KMS-11 (cell line): ENCODE measurements at regions not wholly inside any gene's neighbourhood (a gene's known extent, or its start where the extent isn't known, plus 50 kb on each side); places are given as distances from the start of the nearest gene placed in this dataset.

ENCODE experiments used
- H2AFZ ChIP-seq: fragments of 200-600 bp; sonication (generic); 2 replicates; pipeline ENCODE4 v1.6.1; 2016; ENCODE audit warnings: antibody characterized with exemption, mixed run types, low read depth
- H3K27ac ChIP-seq: fragments of 200-600 bp; sonication (generic); 2 replicates; pipeline ENCODE4 v1.6.1; 2016; ENCODE audit warnings: mild to moderate bottlenecking, mixed run types
- H3K27me3 ChIP-seq: fragments of 200-600 bp; sonication (generic); 2 replicates; pipeline ENCODE4 v1.6.1; 2017; ENCODE audit warnings: mild to moderate bottlenecking, low read depth, mixed run types, moderate library complexity; ENCODE audit not compliant: insufficient read depth
- H3K36me3 ChIP-seq: fragments of 200-600 bp; sonication (generic); 2 replicates; pipeline ENCODE4 v1.6.1; 2017; ENCODE audit warnings: mild to moderate bottlenecking, mixed run types; ENCODE audit not compliant: insufficient read depth
- H3K4me1 ChIP-seq: fragments of 200-600 bp; sonication (generic); 2 replicates; pipeline ENCODE4 v1.6.1; 2016; ENCODE audit warnings: mild to moderate bottlenecking, low read depth, mixed run types; ENCODE audit not compliant: poor library complexity, severe bottlenecking
- H3K4me2 ChIP-seq: fragments of 200-600 bp; sonication (generic); 2 replicates; pipeline ENCODE4 v1.7.0; 2016; ENCODE audit warnings: mild to moderate bottlenecking, mixed run types
- H3K4me3 ChIP-seq: fragments of 200-600 bp; sonication (generic); IDR thresholded peaks from 2 replicates; pipeline ENCODE4 v1.6.1; 2017; ENCODE audit warnings: low read depth, low read length, mixed read lengths; ENCODE audit not compliant: insufficient read depth
- H3K79me2 ChIP-seq: fragments of 200-600 bp; sonication (generic); 2 replicates; pipeline ENCODE4 v1.6.1; 2016; ENCODE audit warnings: low read depth, mixed run types; ENCODE audit not compliant: insufficient read depth
- H3K9ac ChIP-seq: fragments of 200-600 bp; sonication (generic); 2 replicates; pipeline ENCODE4 v1.6.1; 2016; ENCODE audit warnings: mild to moderate bottlenecking, mixed run types
- H4K20me1 ChIP-seq: fragments of 200-600 bp; sonication (generic); 2 replicates; pipeline ENCODE4 v1.6.1; 2016; ENCODE audit warnings: mild to moderate bottlenecking, mixed run types; ENCODE audit not compliant: insufficient read depth
- CTCF ChIP-seq: fragments of 200-600 bp; sonication (generic); conservative IDR thresholded peaks from 2 replicates; pipeline ENCODE4 v1.6.1; 2017; ENCODE audit warnings: low read depth, mild to moderate bottlenecking, antibody characterized with exemption, low read length, moderate library complexity, mixed read lengths

- TF ChIP-seq CTCF: no peak
- no peaks in the 10 kb centered on the region for H3K36me3 ChIP-seq
- H3K9ac ChIP-seq: no peak overlapping the region
- H3K27ac ChIP-seq: no peak overlapping the region
- no peak overlapping the region for H3K4me3 ChIP-seq
- no peaks in the 10 kb centered on the region for H3K79me2 ChIP-seq
- no peaks in the 10 kb centered on the region for H4K20me1 ChIP-seq
- H3K4me1 ChIP-seq: no peaks in the 10 kb centered on the region
- H3K4me2 ChIP-seq: no peak overlapping the region
- H2AFZ ChIP-seq: no peak overlapping the region
- no peaks in the 10 kb centered on the region for H3K27me3 ChIP-seq
Observed at GRCh38 chr3:20334842-20335241, 148.8 kb upstream of the SGO1 start.

- H3K4me1 ChIP-seq: no peaks in the 10 kb centered on the region
- no peak overlapping the region for H3K9ac ChIP-seq
- H3K27ac ChIP-seq: no peak overlapping the region
- no peak overlapping the region for H2AFZ ChIP-seq
- H3K4me3 ChIP-seq: no peak overlapping the region
- no peaks in the 10 kb centered on the region for H4K20me1 ChIP-seq
- no peaks in the 10 kb centered on the region for H3K27me3 ChIP-seq
- no peaks in the 10 kb centered on the region for H3K36me3 ChIP-seq
- H3K79me2 ChIP-seq: no peaks in the 10 kb centered on the region
- no peak for TF ChIP-seq CTCF
- H3K4me2 ChIP-seq: no peak overlapping the region
Observed at GRCh38 chr3:20327889-20328288, 141.9 kb upstream of the SGO1 start.

DNA sequence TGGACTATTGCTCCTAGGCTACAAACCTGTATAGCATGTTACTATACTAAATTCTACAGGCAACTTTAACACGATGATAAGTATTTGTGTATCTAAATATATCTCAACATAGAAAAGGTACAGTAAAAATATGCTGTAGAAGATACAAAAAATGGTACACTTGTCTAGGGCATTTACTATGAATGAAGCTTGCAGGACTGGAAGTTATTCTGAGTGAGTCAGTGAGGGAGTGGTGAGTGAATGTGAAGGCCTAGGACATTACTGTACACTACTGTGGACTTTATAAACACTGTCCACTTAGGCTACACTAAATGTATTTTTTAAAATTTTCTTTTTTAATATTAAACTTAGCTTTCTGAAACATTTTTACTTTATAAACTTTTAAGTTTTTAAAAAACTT lies 140.5 kb upstream of the SGO1 start:
- no peak for TF ChIP-seq CTCF
- Histone ChIP-seq H3K4me2 (no peak overlapping the region), H3K4me1 (no peaks in the 10 kb centered on the region), H2AFZ (no peak overlapping the region), H3K36me3 (no peaks in the 10 kb centered on the region), H4K20me1 (no peaks in the 10 kb centered on the region), H3K79me2 (no peaks in the 10 kb centered on the region), H3K9ac (no peak overlapping the region), H3K27ac (no peak overlapping the region), H3K4me3 (no peak overlapping the region), H3K27me3 (no peaks in the 10 kb centered on the region)

- TF ChIP-seq CTCF: no peak
Observed at GRCh38 chr3:20325563-20325962, 139.6 kb upstream of the SGO1 start.

More at GRCh38 chr3:20325563-20325962, 139.6 kb upstream of the SGO1 start:
- Histone ChIP-seq H3K79me2 (no peaks in the 10 kb centered on the region), H2AFZ (no peak overlapping the region), H3K27ac (no peak overlapping the region), H3K4me2 (no peak overlapping the region), H3K27me3 (no peaks in the 10 kb centered on the region), H3K36me3 (no peaks in the 10 kb centered on the region), H3K4me3 (no peak overlapping the region), H4K20me1 (no peaks in the 10 kb centered on the region), H3K4me1 (no peaks in the 10 kb centered on the region), H3K9ac (no peak overlapping the region)
